ENCODE measurements at regions not wholly inside any gene's neighbourhood (a gene's known extent, or its start where the extent isn't known, plus 50 kb on each side); places are given as distances from the start of the nearest gene placed in this dataset.
"Not testable (repeated sequence)": the region's sequence is repeated elsewhere in the genome, so short reads cannot be mapped to it uniquely, and the experiment has no call there.

- not testable (repeated sequence) for TF ChIP-seq CTCF (IDR thresholded peaks at IDR 0.05); POLR2AphosphoS5 (IDR thresholded peaks at IDR 0.05; ENCODE audit: low read depth, low read length); TCF7L2 (IDR thresholded peaks at IDR 0.05; ENCODE audit: low read depth, low read length)
- TF ChIP-seq, protein P1, sequence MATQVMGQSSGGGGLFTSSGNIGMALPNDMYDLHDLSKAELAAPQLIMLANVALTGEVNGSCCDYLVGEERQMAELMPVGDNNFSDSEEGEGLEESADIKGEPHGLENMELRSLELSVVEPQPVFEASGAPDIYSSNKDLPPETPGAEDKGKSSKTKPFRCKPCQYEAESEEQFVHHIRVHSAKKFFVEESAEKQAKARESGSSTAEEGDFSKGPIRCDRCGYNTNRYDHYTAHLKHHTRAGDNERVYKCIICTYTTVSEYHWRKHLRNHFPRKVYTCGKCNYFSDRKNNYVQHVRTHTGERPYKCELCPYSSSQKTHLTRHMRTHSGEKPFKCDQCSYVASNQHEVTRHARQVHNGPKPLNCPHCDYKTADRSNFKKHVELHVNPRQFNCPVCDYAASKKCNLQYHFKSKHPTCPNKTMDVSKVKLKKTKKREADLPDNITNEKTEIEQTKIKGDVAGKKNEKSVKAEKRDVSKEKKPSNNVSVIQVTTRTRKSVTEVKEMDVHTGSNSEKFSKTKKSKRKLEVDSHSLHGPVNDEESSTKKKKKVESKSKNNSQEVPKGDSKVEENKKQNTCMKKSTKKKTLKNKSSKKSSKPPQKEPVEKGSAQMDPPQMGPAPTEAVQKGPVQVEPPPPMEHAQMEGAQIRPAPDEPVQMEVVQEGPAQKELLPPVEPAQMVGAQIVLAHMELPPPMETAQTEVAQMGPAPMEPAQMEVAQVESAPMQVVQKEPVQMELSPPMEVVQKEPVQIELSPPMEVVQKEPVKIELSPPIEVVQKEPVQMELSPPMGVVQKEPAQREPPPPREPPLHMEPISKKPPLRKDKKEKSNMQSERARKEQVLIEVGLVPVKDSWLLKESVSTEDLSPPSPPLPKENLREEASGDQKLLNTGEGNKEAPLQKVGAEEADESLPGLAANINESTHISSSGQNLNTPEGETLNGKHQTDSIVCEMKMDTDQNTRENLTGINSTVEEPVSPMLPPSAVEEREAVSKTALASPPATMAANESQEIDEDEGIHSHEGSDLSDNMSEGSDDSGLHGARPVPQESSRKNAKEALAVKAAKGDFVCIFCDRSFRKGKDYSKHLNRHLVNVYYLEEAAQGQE (IDR thresholded peaks at IDR 0.05; ENCODE audit: insufficient read depth in 1 of 2, low read depth in 2 of 2, low read length in 1 of 2), result not testable (repeated sequence)
Measured at GRCh38 chr4:34506511-34507092, 1737.7 kb downstream of the ARAP2 start.

Data from Panc1 (cell line).